IMR-90 (cell line): ENCODE measurements at regions not wholly inside any gene's neighbourhood (a gene's known extent, or its start where the extent isn't known, plus 50 kb on each side); places are given as distances from the start of the nearest gene placed in this dataset.

Source experiments
- ATAC-seq: fragments of 200-7000 bp; cut with Tn5 transposase; 2 replicates; pipeline ENCODE4 v1.9.1; 2020; ENCODE audit warnings: low read depth, mild to moderate bottlenecking, moderate library complexity
- BruUV-seq: library from RNA; stranded (reverse); fragments of 400-500 nt; replicated peaks from 2 replicates; lab custom pipeline; 2021; lab: Mats Ljungman, UMichigan
- CTCF ChIA-PET: fragments of 300-600 bp; formaldehyde crosslinking; extraction: SDS; loops from one replicate; lab custom pipeline; 2021; ENCODE audit warnings: antibody characterized with exemption; lab: Yijun Ruan, JAX
- POLR2A ChIA-PET: fragments of 300-600 bp; sonication (Branson Sonifier 250); formaldehyde crosslinking; loops from one replicate; lab custom pipeline; 2022; ENCODE audit warnings: antibody characterized with exemption; ENCODE audit not compliant: unreplicated experiment; lab: Charles Lee
- DNase-seq: peaks from one replicate; pipeline ENCODE4 v3.0.0; 2013
- H2AFZ ChIP-seq: replicated peaks from 2 replicates; pipeline ENCODE3; 2013; ENCODE audit warnings: low read length, mild to moderate bottlenecking; ENCODE audit not compliant: poor library complexity
- H2AK5ac ChIP-seq: 2 replicates; pipeline ENCODE4 v1.6.1; 2013; ENCODE audit warnings: low read depth, low read length, inconsistent platforms
- H2AK9ac ChIP-seq: replicated peaks from 2 replicates; pipeline ENCODE3; 2013; ENCODE audit warnings: mild to moderate bottlenecking, low read depth, low read length, moderate library complexity; ENCODE audit not compliant: poor library complexity
- H2BK120ac ChIP-seq: 2 replicates; pipeline ENCODE4 v1.6.1; 2013; ENCODE audit warnings: low read depth, low read length, inconsistent platforms
- H2BK15ac ChIP-seq: 3 replicates; pipeline ENCODE4 v1.6.1; 2013; ENCODE audit warnings: low read depth, low read length, inconsistent platforms
- H2BK20ac ChIP-seq: 2 replicates; pipeline ENCODE4 v1.6.1; 2013; ENCODE audit warnings: low read depth, mild to moderate bottlenecking, inconsistent platforms, low read length, moderate library complexity
- H2BK5ac ChIP-seq: 2 replicates; pipeline ENCODE4 v1.6.1; 2013; ENCODE audit warnings: mild to moderate bottlenecking, low read depth, low read length, inconsistent platforms; ENCODE audit not compliant: poor library complexity, severe bottlenecking
- H3K14ac ChIP-seq: replicated peaks from 2 replicates; pipeline ENCODE4 v1.6.1; 2013; ENCODE audit warnings: low read depth, low read length, inconsistent platforms
- H3K18ac ChIP-seq: 2 replicates; pipeline ENCODE4 v1.6.1; 2013; ENCODE audit warnings: low read depth, low read length, control low read depth
- H3K23ac ChIP-seq: 2 replicates; pipeline ENCODE4 v1.6.1; 2013; ENCODE audit warnings: low read depth, low read length, inconsistent platforms
- H3K27ac ChIP-seq: 2 replicates; pipeline ENCODE4 v1.5.1; 2013; ENCODE audit warnings: mild to moderate bottlenecking, control low read depth, low read length; ENCODE audit not compliant: insufficient read depth
- H3K27me3 ChIP-seq: 2 replicates; pipeline ENCODE4 v1.6.1; 2013; ENCODE audit warnings: low read length; ENCODE audit not compliant: control insufficient read depth, insufficient read depth
- H3K36me3 ChIP-seq: 2 replicates; pipeline ENCODE4 v1.6.1; 2013; ENCODE audit warnings: low read length, mixed read lengths; ENCODE audit not compliant: control insufficient read depth, insufficient read depth
- H3K4ac ChIP-seq: 2 replicates; pipeline ENCODE4 v1.6.1; 2013; ENCODE audit warnings: low read depth, low read length, inconsistent platforms
- H3K4me1 ChIP-seq: 2 replicates; pipeline ENCODE4 v1.6.1; 2013; ENCODE audit warnings: low read length, mixed read lengths; ENCODE audit not compliant: control insufficient read depth, insufficient read depth
- H3K4me2 ChIP-seq: 2 replicates; pipeline ENCODE4 v1.6.1; 2013; ENCODE audit warnings: low read depth, mild to moderate bottlenecking, control low read depth, low read length, moderate library complexity
- H3K4me3 ChIP-seq: 2 replicates; pipeline ENCODE4 v1.5.1; 2013; ENCODE audit warnings: low read depth, mild to moderate bottlenecking, control low read depth, low read length, moderate library complexity; ENCODE audit not compliant: insufficient read depth
- H3K56ac ChIP-seq: 2 replicates; pipeline ENCODE4 v1.6.1; 2013; ENCODE audit warnings: low read length, inconsistent platforms; ENCODE audit not compliant: insufficient read depth; ENCODE audit errors: extremely low read depth
- H3K79me1 ChIP-seq, 2 experiments: 2 replicates each; pipeline ENCODE4 v1.6.1; 2013; ENCODE audit warnings: low read length in 2 of 2, inconsistent platforms in 1 of 2, low read depth in 1 of 2
- H3K9ac ChIP-seq: 2 replicates; pipeline ENCODE4 v1.6.1; 2013; ENCODE audit warnings: low read depth, low read length, control low read depth
- H3K9me1 ChIP-seq: 2 replicates; pipeline ENCODE4 v1.6.1; 2013; ENCODE audit warnings: low read length, inconsistent platforms; ENCODE audit not compliant: insufficient read depth
- H3K9me3 ChIP-seq: 2 replicates; pipeline ENCODE4 v1.6.1; 2013; ENCODE audit warnings: low read length; ENCODE audit not compliant: control insufficient read depth, insufficient read depth
- H4K20me1 ChIP-seq: 2 replicates; pipeline ENCODE4 v1.6.1; 2013; ENCODE audit warnings: low read length, inconsistent platforms; ENCODE audit not compliant: insufficient read depth
- H4K5ac ChIP-seq: 2 replicates; pipeline ENCODE4 v1.6.1; 2013; ENCODE audit warnings: mild to moderate bottlenecking, low read depth, low read length, control low read depth
- H4K8ac ChIP-seq, 2 experiments: 2 replicates each; pipeline ENCODE4 v1.6.1; 2013; ENCODE audit warnings: low read depth in 2 of 2, low read length in 2 of 2, control low read depth in 1 of 2, inconsistent platforms in 1 of 2
- H4K91ac ChIP-seq: 2 replicates; pipeline ENCODE4 v1.6.1; 2013; ENCODE audit warnings: low read depth, low read length, inconsistent platforms; ENCODE audit not compliant: insufficient read depth
- BHLHE40 ChIP-seq: fragments of 150-350 bp; IDR thresholded peaks from 2 replicates; pipeline ENCODE4 v1.6.1; 2016; ENCODE audit warnings: mild to moderate bottlenecking, low read depth, low read length
- CEBPB ChIP-seq: IDR thresholded peaks from 2 replicates; pipeline ENCODE4 v1.6.1; 2012; ENCODE audit warnings: low read depth, low read length, improper control_type of control experiment
- CHD1 ChIP-seq: IDR thresholded peaks from 2 replicates; pipeline ENCODE4 v1.6.1; 2012; ENCODE audit warnings: low read depth, low read length, improper control_type of control experiment
- CTCF ChIP-seq: conservative IDR thresholded peaks from 2 replicates; pipeline ENCODE4 v1.5.1; 2012; ENCODE audit warnings: mild to moderate bottlenecking, low read depth, low read length, improper control_type of control experiment
- ELK1 ChIP-seq: fragments of 150-350 bp; IDR thresholded peaks from 2 replicates; pipeline ENCODE4 v1.6.1; 2016; ENCODE audit warnings: low read depth, mild to moderate bottlenecking, low read length, moderate library complexity, borderline replicate concordance
- FOS ChIP-seq: fragments of 150-350 bp; IDR thresholded peaks from 2 replicates; pipeline ENCODE4 v1.6.1; 2016; ENCODE audit warnings: low read depth, low read length
- MAFK ChIP-seq: IDR thresholded peaks from 2 replicates; pipeline ENCODE4 v1.6.1; 2012; ENCODE audit warnings: low read depth, low read length, improper control_type of control experiment
- MAZ ChIP-seq: IDR thresholded peaks from 2 replicates; pipeline ENCODE4 v1.6.1; 2012; ENCODE audit warnings: low read depth, mild to moderate bottlenecking, low read length, improper control_type of control experiment, moderate library complexity, borderline replicate concordance
- MXI1 ChIP-seq: IDR thresholded peaks from 2 replicates; pipeline ENCODE4 v1.6.1; 2012; ENCODE audit warnings: low read depth, mild to moderate bottlenecking, low read length, moderate library complexity, borderline replicate concordance
- NFE2L2 ChIP-seq: fragments of 150-350 bp; IDR thresholded peaks from 2 replicates; pipeline ENCODE4 v1.6.1; 2016; ENCODE audit warnings: low read depth, mild to moderate bottlenecking, low read length
- POLR2A ChIP-seq: IDR thresholded peaks from 2 replicates; pipeline ENCODE4 v1.6.1; 2012; ENCODE audit warnings: mild to moderate bottlenecking, low read depth, low read length
- RAD21 ChIP-seq: IDR thresholded peaks from 2 replicates; pipeline ENCODE4 v1.6.1; 2012; ENCODE audit warnings: low read length, improper control_type of control experiment
- RCOR1 ChIP-seq: IDR thresholded peaks from 2 replicates; pipeline ENCODE4 v1.6.1; 2012; ENCODE audit warnings: mild to moderate bottlenecking, low read length, improper control_type of control experiment; ENCODE audit not compliant: insufficient replicate concordance
- RFX5 ChIP-seq: IDR thresholded peaks from 2 replicates; pipeline ENCODE4 v1.8.0; 2012; ENCODE audit warnings: low read depth, mild to moderate bottlenecking, low read length, moderate library complexity
- SMC3 ChIP-seq: fragments of 150-350 bp; IDR thresholded peaks from 2 replicates; pipeline ENCODE4 v1.6.1; 2016; ENCODE audit warnings: low read depth, mild to moderate bottlenecking, antibody characterized with exemption, low read length, moderate library complexity
- USF2 ChIP-seq: fragments of 150-350 bp; IDR thresholded peaks from 2 replicates; pipeline ENCODE4 v1.6.1; 2017; ENCODE audit warnings: mild to moderate bottlenecking, antibody characterized with exemption, low read length, low read depth
- WGBS, 2 experiments: methylation state at CpG; one replicate each; pipeline versions ENCODE4 v1.1.5 to v1.1.7; 2013; ENCODE audit warnings: missing lambda C conversion rate in 2 of 2; ENCODE audit not compliant: insufficient read length in 1 of 2; ENCODE audit errors: extremely low coverage in 2 of 2; 5-methylcytosine and 5-hydroxymethylcytosine counted together
- dilution Hi-C: fragments of 300-500 bp; cut with HindIII; formaldehyde crosslinking; loops from one replicate; pipeline ENCODE4 v1.14.3; 2018; ENCODE audit warnings: low sequenced_read_pairs; ENCODE audit not compliant: unreplicated experiment
- in situ Hi-C: fragments of 300-500 bp; cut with MboI; formaldehyde crosslinking; loops from 3 replicates; pipeline ENCODE4 v1.14.3; 2019; ENCODE audit warnings: low sequenced_read_pairs, inconsistent platforms, mixed read lengths
- intact Hi-C: fragments of 100-400 bp; cut with micrococcal nuclease; formaldehyde crosslinking; loops from 2 replicates; pipeline ENCODE4 v1.10.0; 2022

GRCh38 chr16:9338510-9338909, 247.1 kb downstream of the HAPSTR1 start:
- no peak overlapping the region for H4K8ac ChIP-seq
- no peak overlapping the region for H2AK9ac ChIP-seq
- H2BK20ac ChIP-seq: no peak overlapping the region
- H2AFZ ChIP-seq: no peak overlapping the region
- no peak for ATAC-seq
- intact Hi-C loops: no loop called here
- no peak overlapping the region for H3K23ac ChIP-seq
- no peak overlapping the region for H3K14ac ChIP-seq
- no peak overlapping the region for H3K9ac ChIP-seq
- H2AK5ac ChIP-seq: no peak overlapping the region
- H4K5ac ChIP-seq: no peak overlapping the region
- H3K56ac ChIP-seq: no peak overlapping the region
- H3K79me1 ChIP-seq: no peaks in the 10 kb centered on the region
- dilution Hi-C loops: no loop called here
- H3K18ac ChIP-seq: no peak overlapping the region
- ChIA-PET CTCF (no interaction called here), POLR2A (no interaction called here)
- no peak overlapping the region for H2BK15ac ChIP-seq
- H3K36me3 ChIP-seq: no peaks in the 10 kb centered on the region
- H4K91ac ChIP-seq: no peak overlapping the region
- no TSS peak for BruUV-seq
- in situ Hi-C loops: no loop called here
- no peak overlapping the region for H3K4ac ChIP-seq
- no peak overlapping the region for H3K4me2 ChIP-seq
- H3K9me3 ChIP-seq: no peaks in the 10 kb centered on the region
- no peak overlapping the region for H2BK5ac ChIP-seq
- H3K4me1 ChIP-seq: no peaks in the 10 kb centered on the region
- TF ChIP-seq CHD1 (no peak), MAZ (no peak), MAFK (no peak), SMC3 (no peak), CTCF (no peak), FOS (no peak), ELK1 (no peak), POLR2A (no peak), RFX5 (no peak), RCOR1 (no peak), USF2 (no peak), CEBPB (no peak), BHLHE40 (no peak), MXI1 (no peak), NFE2L2 (no peak), RAD21 (no peak)
- no peaks in the 10 kb centered on the region for H3K27me3 ChIP-seq
- no peaks in the 10 kb centered on the region for H3K9me1 ChIP-seq
- no peak overlapping the region for H3K27ac ChIP-seq
- no peak for DNase-seq
- no peak overlapping the region for H3K4me3 ChIP-seq
- WGBS, 2 experiments: no CpG with 5 or more reads among the region's 4 CpGs
- no peak overlapping the region for H2BK120ac ChIP-seq
- no peaks in the 10 kb centered on the region for H4K20me1 ChIP-seq
